ENCODE measurements at regions not wholly inside any gene's neighbourhood (a gene's known extent, or its start where the extent isn't known, plus 50 kb on each side); places are given as distances from the start of the nearest gene placed in this dataset.

DNA sequence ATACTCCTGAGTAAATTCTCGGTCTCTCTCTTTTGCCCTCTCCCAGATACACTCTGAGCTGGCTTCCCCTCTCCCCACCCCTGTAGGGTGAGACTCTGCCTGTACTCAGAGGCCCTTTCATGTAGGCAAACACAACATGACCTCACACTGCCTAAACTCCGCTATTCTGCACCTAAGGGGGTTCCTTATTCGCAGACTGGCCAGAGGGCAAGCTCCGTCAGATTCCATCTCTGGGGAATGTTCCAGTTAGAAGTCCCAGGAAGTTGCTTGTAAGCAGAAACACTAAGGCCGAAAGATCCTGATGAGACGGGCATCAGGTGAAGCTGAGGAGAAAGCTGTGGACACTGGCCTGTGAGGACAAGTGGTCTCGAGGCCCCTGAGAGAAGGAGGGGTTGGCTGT, 165.9 kb downstream of the KTN1 start:
- no peaks in the 10 kb centered on the region for H3K4me1 ChIP-seq
- H3K27ac ChIP-seq = no peak overlapping the region
- no peaks in the 10 kb centered on the region for H3K9me3 ChIP-seq
- H3K27me3 ChIP-seq = no peaks in the 10 kb centered on the region
- H3K36me3 ChIP-seq = no peaks in the 10 kb centered on the region
- no peak overlapping the region for H3K4me3 ChIP-seq
- TF ChIP-seq, protein P1, sequence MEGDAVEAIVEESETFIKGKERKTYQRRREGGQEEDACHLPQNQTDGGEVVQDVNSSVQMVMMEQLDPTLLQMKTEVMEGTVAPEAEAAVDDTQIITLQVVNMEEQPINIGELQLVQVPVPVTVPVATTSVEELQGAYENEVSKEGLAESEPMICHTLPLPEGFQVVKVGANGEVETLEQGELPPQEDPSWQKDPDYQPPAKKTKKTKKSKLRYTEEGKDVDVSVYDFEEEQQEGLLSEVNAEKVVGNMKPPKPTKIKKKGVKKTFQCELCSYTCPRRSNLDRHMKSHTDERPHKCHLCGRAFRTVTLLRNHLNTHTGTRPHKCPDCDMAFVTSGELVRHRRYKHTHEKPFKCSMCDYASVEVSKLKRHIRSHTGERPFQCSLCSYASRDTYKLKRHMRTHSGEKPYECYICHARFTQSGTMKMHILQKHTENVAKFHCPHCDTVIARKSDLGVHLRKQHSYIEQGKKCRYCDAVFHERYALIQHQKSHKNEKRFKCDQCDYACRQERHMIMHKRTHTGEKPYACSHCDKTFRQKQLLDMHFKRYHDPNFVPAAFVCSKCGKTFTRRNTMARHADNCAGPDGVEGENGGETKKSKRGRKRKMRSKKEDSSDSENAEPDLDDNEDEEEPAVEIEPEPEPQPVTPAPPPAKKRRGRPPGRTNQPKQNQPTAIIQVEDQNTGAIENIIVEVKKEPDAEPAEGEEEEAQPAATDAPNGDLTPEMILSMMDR (IDR thresholded peaks at IDR 0.05) = no peak
- no peak for DNase-seq (ENCODE audit: low spot score)

DNA sequence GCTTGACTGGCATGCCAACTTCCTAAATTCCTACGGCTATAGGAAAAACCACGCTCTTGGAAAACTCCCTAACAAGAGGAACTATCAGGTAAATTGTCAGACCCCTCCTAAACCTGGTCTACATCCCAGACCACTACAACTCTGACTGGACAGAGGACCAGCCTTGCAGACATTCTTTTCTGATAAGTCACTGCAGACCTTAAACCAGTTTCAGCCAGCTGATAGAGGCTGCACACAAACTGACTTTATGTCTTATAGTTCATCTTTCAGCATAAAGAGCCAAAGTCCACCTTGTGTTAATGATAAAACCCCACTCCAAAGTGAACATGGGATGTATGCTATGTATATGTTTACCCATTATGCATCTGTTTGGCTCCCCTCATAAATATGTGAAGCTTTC, 166.6 kb downstream of the KTN1 start:
- no peaks in the 10 kb centered on the region for H3K27me3 ChIP-seq
- no peak overlapping the region for H3K4me3 ChIP-seq
- TF ChIP-seq, protein P1 (IDR thresholded peaks at IDR 0.05) = no peak
- H3K4me1 ChIP-seq = no peaks in the 10 kb centered on the region
- H3K36me3 ChIP-seq = no peaks in the 10 kb centered on the region
- no peak overlapping the region for H3K27ac ChIP-seq
- no peak for DNase-seq (ENCODE audit: low spot score)
- H3K9me3 ChIP-seq = no peaks in the 10 kb centered on the region

DNA sequence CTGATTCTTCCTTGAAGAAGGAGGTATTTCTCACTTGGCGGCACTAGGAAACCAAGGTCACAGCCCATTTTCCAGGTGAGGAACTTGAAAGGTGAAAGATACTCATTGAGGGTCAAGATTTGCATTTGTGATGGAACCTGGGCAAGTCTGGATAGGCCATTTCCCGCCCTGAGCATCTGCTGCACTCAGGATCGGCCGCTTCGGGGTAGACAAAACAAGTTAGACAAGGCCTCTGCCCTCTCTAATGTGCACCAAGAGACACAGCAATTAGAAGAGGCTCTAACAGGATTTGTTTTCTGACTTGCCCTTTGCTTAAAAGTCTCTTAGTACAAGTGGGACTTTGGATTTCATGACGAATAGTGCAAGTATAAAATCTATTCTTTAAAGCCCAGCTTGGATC, 167.2 kb downstream of the KTN1 start:
- Histone ChIP-seq H3K4me3 (no peak overlapping the region), H3K4me1 (no peaks in the 10 kb centered on the region), H3K27me3 (no peaks in the 10 kb centered on the region), H3K9me3 (no peaks in the 10 kb centered on the region), H3K27ac (no peak overlapping the region), H3K36me3 (no peaks in the 10 kb centered on the region)
- DNase-seq (ENCODE audit: low spot score) = no peak
- TF ChIP-seq, protein P1 (IDR thresholded peaks at IDR 0.05) = no peak

DNA sequence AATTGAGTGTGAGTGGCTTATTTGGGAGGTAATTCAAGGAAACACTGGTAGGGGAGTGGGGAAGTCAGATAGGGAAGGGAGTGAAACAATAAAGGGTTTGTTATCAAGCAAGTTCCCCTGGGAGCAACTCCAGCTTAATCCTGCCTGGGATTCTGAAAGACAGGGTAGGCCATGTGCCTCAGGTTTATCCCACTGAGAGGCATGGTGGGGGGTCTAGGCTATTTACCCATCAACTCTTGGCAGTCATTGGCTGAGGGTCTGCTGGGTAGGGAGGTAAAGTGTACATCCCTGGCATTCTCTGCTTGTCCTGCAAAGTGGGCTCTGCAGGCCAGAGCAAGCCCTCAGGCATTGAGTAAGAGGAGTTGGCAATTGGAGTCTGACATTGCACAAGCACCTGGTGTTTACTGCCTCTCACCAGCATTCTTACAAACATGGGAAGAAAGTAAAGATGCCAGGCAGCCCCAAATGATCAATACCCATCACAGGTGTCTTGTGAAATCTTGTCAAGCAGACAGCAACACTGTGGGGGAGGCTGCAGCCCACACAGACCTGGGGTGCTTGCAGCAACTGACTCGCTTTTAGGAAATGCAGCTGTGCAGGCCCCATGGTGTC, 169.3 kb downstream of the KTN1 start:
- no peaks in the 10 kb centered on the region for H3K27me3 ChIP-seq
- TF ChIP-seq, protein P1 (IDR thresholded peaks at IDR 0.05) = no peak
- H3K27ac ChIP-seq = no peak overlapping the region
- no peaks in the 10 kb centered on the region for H3K36me3 ChIP-seq
- no peaks in the 10 kb centered on the region for H3K9me3 ChIP-seq
- no peaks in the 10 kb centered on the region for H3K4me1 ChIP-seq
- DNase-seq (ENCODE audit: low spot score) = no peak
- H3K4me3 ChIP-seq = no peak overlapping the region

GRCh38 chr14:55749946-55750345, 169.9 kb downstream of the KTN1 start:
- TF ChIP-seq, protein P1 (IDR thresholded peaks at IDR 0.05) = no peak
- no peak overlapping the region for H3K4me3 ChIP-seq
- DNase-seq (ENCODE audit: low spot score) = no peak
- no peak overlapping the region for H3K27ac ChIP-seq
- no peaks in the 10 kb centered on the region for H3K4me1 ChIP-seq
- H3K9me3 ChIP-seq = no peaks in the 10 kb centered on the region
- H3K36me3 ChIP-seq = no peaks in the 10 kb centered on the region
- H3K27me3 ChIP-seq = no peaks in the 10 kb centered on the region

All from right atrium auricular region (tissue), 2 donors.